ENCODE measurements at regions not wholly inside any gene's neighbourhood (a gene's known extent, or its start where the extent isn't known, plus 50 kb on each side); places are given as distances from the start of the nearest gene placed in this dataset.

- H3K4me1 ChIP-seq, result peaks cover 6 to 13% of the 10 kb centered on the region in 2 donors
- no peak for DNase-seq
- no peaks in the 10 kb centered on the region for H3K9me3 ChIP-seq
- H3K36me3 ChIP-seq, result no peaks in the 10 kb centered on the region
- intact Hi-C loops (cut with DNase I), result no loop called here
- H3K27me3 ChIP-seq, result no peaks in the 10 kb centered on the region
- no peak for TF ChIP-seq CTCF (IDR thresholded peaks at IDR 0.05)
- H3K4me3 ChIP-seq, result no peak overlapping the region
- H3K27ac ChIP-seq, result no peak overlapping the region
- ATAC-seq, result no peak
Measured at GRCh38 chr5:159503236-159503635, 172.9 kb upstream of the IL12B start.

- peak overlapping the region; percentile 45 to 63 for H3K27ac ChIP-seq
- DNase-seq (no peak), ATAC-seq (peak; percentile 6)
- no peaks in the 10 kb centered on the region for H3K36me3 ChIP-seq
- no peaks in the 10 kb centered on the region for H3K9me3 ChIP-seq
- peaks cover 6 to 13% of the 10 kb centered on the region in 2 donors for H3K4me1 ChIP-seq
- TF ChIP-seq CTCF (IDR thresholded peaks at IDR 0.05), result no peak
- H3K27me3 ChIP-seq, result no peaks in the 10 kb centered on the region
- no peak overlapping the region for H3K4me3 ChIP-seq
- intact Hi-C loops (cut with DNase I), result no loop called here
Measured at GRCh38 chr5:159504106-159504856, 174.0 kb upstream of the IL12B start.

DNA sequence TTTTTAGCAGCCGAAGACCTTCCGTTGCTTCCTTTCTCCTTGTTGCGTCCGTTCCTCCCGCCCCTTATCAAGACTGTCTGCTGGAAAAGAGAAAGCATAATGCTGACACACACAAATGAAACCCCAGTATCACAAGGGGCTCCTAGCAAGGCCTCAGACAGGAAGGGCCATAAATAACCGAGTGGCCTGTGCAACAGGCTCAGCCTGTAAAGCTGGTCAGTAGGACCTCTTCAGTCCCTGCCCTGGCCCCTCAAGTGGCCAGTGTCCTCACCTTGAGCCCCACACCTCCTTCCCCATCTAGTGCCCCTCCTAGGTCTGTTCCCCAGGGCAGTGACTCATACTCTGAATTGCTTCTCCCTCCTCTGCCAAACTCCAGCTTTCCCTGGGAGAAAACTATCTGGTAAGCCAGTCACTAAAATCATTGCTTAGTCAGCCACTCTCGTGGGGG, 174.6 kb upstream of the IL12B start:
- H3K4me3 ChIP-seq, result no peak overlapping the region
- peaks cover 6 to 13% of the 10 kb centered on the region in 2 donors for H3K4me1 ChIP-seq
- H3K27ac ChIP-seq, result peak overlapping the region; percentile 45 to 63
- ATAC-seq, result peak; percentile 95
- H3K36me3 ChIP-seq, result no peaks in the 10 kb centered on the region
- peak in 3 of 4 donors; percentile 81 to 85 (median 82) for DNase-seq
- no peaks in the 10 kb centered on the region for H3K27me3 ChIP-seq
- intact Hi-C loops (cut with DNase I), result no loop called here
- no peaks in the 10 kb centered on the region for H3K9me3 ChIP-seq
- no peak for TF ChIP-seq CTCF (IDR thresholded peaks at IDR 0.05)

DNA sequence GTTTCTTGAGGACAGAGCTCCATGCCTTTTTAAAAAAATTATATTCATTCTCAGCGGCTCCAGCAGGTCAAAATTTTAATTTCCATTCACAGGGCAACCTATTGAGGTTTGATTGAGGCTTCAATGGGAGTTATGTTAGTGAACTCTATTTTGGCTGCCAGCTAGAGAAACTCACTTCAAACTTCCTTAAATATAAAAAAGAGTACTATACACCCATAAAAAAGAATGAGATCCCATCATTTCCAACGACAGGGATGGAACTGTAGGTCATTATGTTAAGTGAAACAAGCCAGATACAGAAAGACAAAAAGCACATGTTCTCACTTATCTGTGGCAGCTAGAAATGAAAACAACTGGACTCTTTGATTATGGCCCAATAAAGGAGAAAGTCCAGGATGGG, 176.8 kb upstream of the IL12B start:
- intact Hi-C loops (cut with DNase I), result no loop called here
- Histone ChIP-seq H3K36me3 (no peaks in the 10 kb centered on the region), H3K4me3 (no peak overlapping the region), H3K27ac (no peak overlapping the region), H3K27me3 (no peaks in the 10 kb centered on the region), H3K9me3 (no peaks in the 10 kb centered on the region), H3K4me1 (peaks cover 6 to 19% of the 10 kb centered on the region in 2 donors)
- no peak for TF ChIP-seq CTCF (IDR thresholded peaks at IDR 0.05)
- ATAC-seq (no peak), DNase-seq (no peak)

GRCh38 chr5:159507661-159508060, 177.4 kb upstream of the IL12B start:
- no peaks in the 10 kb centered on the region for H3K27me3 ChIP-seq
- intact Hi-C loops (cut with DNase I), result no loop called here
- no peaks in the 10 kb centered on the region for H3K9me3 ChIP-seq
- H3K36me3 ChIP-seq, result no peaks in the 10 kb centered on the region
- H3K27ac ChIP-seq, result no peak overlapping the region
- no peak overlapping the region for H3K4me3 ChIP-seq
- peaks cover 6 to 19% of the 10 kb centered on the region in 2 donors for H3K4me1 ChIP-seq
- TF ChIP-seq CTCF (IDR thresholded peaks at IDR 0.05), result no peak
- DNase-seq (no peak), ATAC-seq (no peak)
